Panc1 (cell line): ENCODE measurements at regions not wholly inside any gene's neighbourhood (a gene's known extent, or its start where the extent isn't known, plus 50 kb on each side); places are given as distances from the start of the nearest gene placed in this dataset.

Experiments used
- ATAC-seq: fragments of 200-7000 bp; cut with Tn5 transposase; 2 replicates; pipeline ENCODE4 v1.9.1; 2020; ENCODE audit warnings: mild to moderate bottlenecking, moderate library complexity
- BruUV-seq: library from RNA; stranded (reverse); fragments of 400-500 nt; replicated peaks from 2 replicates; lab custom pipeline; 2021; lab: Mats Ljungman, UMichigan
- CTCF ChIA-PET: fragments of 300-600 bp; sonication (Branson Sonifier 250); formaldehyde crosslinking; loops from one replicate; lab custom pipeline; 2022; ENCODE audit warnings: antibody characterized with exemption; lab: Charles Lee
- POLR2A ChIA-PET: fragments of 300-600 bp; sonication (Branson Sonifier 250); formaldehyde crosslinking; loops from one replicate; lab custom pipeline; 2022; ENCODE audit warnings: antibody characterized with exemption; lab: Charles Lee
- DNase-seq: peaks from one replicate; pipeline ENCODE4 v3.0.0-alpha.2; 2010; ENCODE audit warnings: low read depth, low spot score
- H3K27ac ChIP-seq: 2 replicates; pipeline ENCODE4 v1.5.1; 2011; ENCODE audit warnings: mild to moderate bottlenecking, low read length, inconsistent platforms
- H3K27me3 ChIP-seq: fragments of 200-500 bp; sonication (Bioruptor generic); 2 replicates; pipeline ENCODE4 v1.6.0; 2014; ENCODE audit warnings: low read length, inconsistent platforms; ENCODE audit not compliant: control insufficient read depth, insufficient read depth
- H3K36me3 ChIP-seq: fragments of 200-500 bp; sonication (Bioruptor generic); 2 replicates; pipeline ENCODE4 v1.5.1; 2014; ENCODE audit warnings: inconsistent platforms, mild to moderate bottlenecking, low read length, moderate library complexity; ENCODE audit not compliant: control insufficient read depth, insufficient read depth
- H3K4me1 ChIP-seq: 2 replicates; pipeline ENCODE4 v1.5.1; 2011; ENCODE audit warnings: inconsistent platforms, mild to moderate bottlenecking, low read length, moderate library complexity; ENCODE audit not compliant: control insufficient read depth, insufficient read depth
- H3K4me3 ChIP-seq, 2 experiments: 2 replicates each; pipeline ENCODE4 v1.5.1; 2011 to 2012; ENCODE audit warnings: low read depth in 2 of 2, low read length in 2 of 2, mild to moderate bottlenecking in 2 of 2, inconsistent platforms in 1 of 2, moderate library complexity in 1 of 2
- H3K9me3 ChIP-seq: fragments of 200-500 bp; sonication (Bioruptor generic); 2 replicates; pipeline ENCODE4 v1.5.1; 2014; ENCODE audit warnings: low read depth, mild to moderate bottlenecking, inconsistent platforms, low read length, moderate library complexity; ENCODE audit not compliant: control insufficient read depth, insufficient read depth
- POLR2AphosphoS5 ChIP-seq: IDR thresholded peaks from 2 replicates; pipeline ENCODE4 v1.6.1; 2012; ENCODE audit warnings: mild to moderate bottlenecking, low read depth, low read length, moderate library complexity
- SIN3A ChIP-seq: IDR thresholded peaks from 2 replicates; pipeline ENCODE4 v1.6.1; 2012; ENCODE audit warnings: low read depth, mild to moderate bottlenecking, low read length, moderate library complexity, borderline replicate concordance; ENCODE audit not compliant: insufficient read depth
- TCF7L2 ChIP-seq: IDR thresholded peaks from 2 replicates; pipeline ENCODE4 v1.6.1; 2011; ENCODE audit warnings: mild to moderate bottlenecking, low read depth, low read length, inconsistent platforms
- in situ Hi-C: cut with HindIII; loops from 2 replicates; pipeline ENCODE4 v1.10.0; 2016; ENCODE audit warnings: low sequenced_read_pairs, low pct_unique_long_range_greater_than_20kb
- intact Hi-C: fragments of 100-400 bp; cut with micrococcal nuclease; formaldehyde crosslinking; loops from one replicate; pipeline ENCODE4 v1.10.0; 2022; ENCODE audit not compliant: unreplicated experiment
- TF ChIP-seq, protein P1 (sequence below), 2 experiments: IDR thresholded peaks; 2 replicates each; pipeline ENCODE4 v1.6.1; 2011 to 2012; ENCODE audit warnings: low read depth in 2 of 2, control low read depth in 1 of 2, low read length in 1 of 2, mild to moderate bottlenecking in 1 of 2, moderate library complexity in 1 of 2; ENCODE audit not compliant: insufficient read depth in 1 of 2
- TF ChIP-seq, protein P2 (sequence below): fragments of 450-650 bp; IDR thresholded peaks from 2 replicates; pipeline ENCODE4 v1.5.1; 2017; ENCODE audit warnings: mild to moderate bottlenecking

DNA sequence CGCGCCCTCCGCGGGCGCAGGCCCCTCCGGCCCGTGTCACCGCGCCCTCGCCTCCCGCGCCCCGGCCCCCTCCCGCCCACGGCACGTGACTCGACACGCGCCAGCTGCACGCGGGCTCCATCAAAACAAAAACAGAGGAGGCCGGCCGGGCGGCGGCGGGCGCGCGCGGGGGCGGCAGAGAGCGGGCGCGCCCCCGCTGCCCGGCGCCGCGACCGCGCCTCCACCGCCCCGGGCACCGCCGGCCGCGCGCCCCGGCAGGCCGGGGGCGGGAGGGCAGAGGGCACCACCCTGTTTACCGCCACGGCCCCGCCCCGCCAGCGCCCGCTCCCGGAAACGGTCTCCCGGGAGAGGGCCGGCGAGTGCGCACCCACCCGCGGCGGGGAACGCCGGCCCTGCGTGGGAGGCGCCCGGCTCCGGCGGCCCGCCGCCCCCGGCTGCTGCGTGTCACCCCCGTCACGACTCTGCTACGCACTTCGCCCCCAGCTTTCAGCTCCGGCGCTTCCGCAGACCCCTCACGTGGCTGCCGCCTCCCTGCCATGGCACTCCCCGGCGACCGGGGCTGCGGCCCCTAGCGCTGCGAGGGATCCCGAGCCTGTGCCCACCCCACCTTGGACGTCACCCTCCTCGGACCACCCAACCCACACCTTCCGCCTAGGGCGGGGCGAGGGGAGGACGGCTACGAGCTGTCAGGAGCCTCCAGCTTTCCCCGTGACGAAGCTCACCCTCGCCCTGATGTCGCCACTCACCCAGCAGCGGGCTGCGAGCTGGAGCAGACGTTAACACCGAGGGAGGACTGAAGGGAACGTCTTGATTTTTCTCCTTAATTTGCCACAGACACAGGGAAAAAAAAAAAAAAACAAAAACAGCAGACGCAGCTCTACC, 221.6 kb upstream of the MKLN1 start:
- ATAC-seq (peak; percentile 70), DNase-seq (no peak)
- H3K36me3 ChIP-seq, result no peaks in the 10 kb centered on the region
- in situ Hi-C loops, result no loop called here
- peak overlapping the region; percentile 68 to 94 for H3K4me3 ChIP-seq
- H3K27me3 ChIP-seq, result no peaks in the 10 kb centered on the region
- H3K9me3 ChIP-seq, result no peaks in the 10 kb centered on the region
- intact Hi-C loops, result loop anchor here (5.0 to 10.0 kb wide), 2 partner anchors 196 to 319 kb away; no protein-coding TSS in a partner anchor
- H3K4me1 ChIP-seq, result peaks cover 26% of the 10 kb centered on the region
- POLR2A ChIA-PET, result interaction anchor here (0.7 kb wide), 2 partner anchors 14 to 106 kb away, joined by 7 read pairs; no protein-coding TSS in a partner anchor
- peak overlapping the region; percentile 83 for H3K27ac ChIP-seq
- BruUV-seq, result no TSS peak
- CTCF ChIA-PET, result no interaction called here
- TF ChIP-seq POLR2AphosphoS5 (no peak), SIN3A (peak; percentile 70; the same call in 1 of the 2 replicates)
- TF ChIP-seq, protein P1, sequence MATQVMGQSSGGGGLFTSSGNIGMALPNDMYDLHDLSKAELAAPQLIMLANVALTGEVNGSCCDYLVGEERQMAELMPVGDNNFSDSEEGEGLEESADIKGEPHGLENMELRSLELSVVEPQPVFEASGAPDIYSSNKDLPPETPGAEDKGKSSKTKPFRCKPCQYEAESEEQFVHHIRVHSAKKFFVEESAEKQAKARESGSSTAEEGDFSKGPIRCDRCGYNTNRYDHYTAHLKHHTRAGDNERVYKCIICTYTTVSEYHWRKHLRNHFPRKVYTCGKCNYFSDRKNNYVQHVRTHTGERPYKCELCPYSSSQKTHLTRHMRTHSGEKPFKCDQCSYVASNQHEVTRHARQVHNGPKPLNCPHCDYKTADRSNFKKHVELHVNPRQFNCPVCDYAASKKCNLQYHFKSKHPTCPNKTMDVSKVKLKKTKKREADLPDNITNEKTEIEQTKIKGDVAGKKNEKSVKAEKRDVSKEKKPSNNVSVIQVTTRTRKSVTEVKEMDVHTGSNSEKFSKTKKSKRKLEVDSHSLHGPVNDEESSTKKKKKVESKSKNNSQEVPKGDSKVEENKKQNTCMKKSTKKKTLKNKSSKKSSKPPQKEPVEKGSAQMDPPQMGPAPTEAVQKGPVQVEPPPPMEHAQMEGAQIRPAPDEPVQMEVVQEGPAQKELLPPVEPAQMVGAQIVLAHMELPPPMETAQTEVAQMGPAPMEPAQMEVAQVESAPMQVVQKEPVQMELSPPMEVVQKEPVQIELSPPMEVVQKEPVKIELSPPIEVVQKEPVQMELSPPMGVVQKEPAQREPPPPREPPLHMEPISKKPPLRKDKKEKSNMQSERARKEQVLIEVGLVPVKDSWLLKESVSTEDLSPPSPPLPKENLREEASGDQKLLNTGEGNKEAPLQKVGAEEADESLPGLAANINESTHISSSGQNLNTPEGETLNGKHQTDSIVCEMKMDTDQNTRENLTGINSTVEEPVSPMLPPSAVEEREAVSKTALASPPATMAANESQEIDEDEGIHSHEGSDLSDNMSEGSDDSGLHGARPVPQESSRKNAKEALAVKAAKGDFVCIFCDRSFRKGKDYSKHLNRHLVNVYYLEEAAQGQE (IDR thresholded peaks at IDR 0.05; ENCODE audit: insufficient read depth in 1 of 2, low read depth in 2 of 2, low read length in 1 of 2), result no peak
- TF ChIP-seq, protein P2, sequence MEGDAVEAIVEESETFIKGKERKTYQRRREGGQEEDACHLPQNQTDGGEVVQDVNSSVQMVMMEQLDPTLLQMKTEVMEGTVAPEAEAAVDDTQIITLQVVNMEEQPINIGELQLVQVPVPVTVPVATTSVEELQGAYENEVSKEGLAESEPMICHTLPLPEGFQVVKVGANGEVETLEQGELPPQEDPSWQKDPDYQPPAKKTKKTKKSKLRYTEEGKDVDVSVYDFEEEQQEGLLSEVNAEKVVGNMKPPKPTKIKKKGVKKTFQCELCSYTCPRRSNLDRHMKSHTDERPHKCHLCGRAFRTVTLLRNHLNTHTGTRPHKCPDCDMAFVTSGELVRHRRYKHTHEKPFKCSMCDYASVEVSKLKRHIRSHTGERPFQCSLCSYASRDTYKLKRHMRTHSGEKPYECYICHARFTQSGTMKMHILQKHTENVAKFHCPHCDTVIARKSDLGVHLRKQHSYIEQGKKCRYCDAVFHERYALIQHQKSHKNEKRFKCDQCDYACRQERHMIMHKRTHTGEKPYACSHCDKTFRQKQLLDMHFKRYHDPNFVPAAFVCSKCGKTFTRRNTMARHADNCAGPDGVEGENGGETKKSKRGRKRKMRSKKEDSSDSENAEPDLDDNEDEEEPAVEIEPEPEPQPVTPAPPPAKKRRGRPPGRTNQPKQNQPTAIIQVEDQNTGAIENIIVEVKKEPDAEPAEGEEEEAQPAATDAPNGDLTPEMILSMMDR, result no peak

DNA sequence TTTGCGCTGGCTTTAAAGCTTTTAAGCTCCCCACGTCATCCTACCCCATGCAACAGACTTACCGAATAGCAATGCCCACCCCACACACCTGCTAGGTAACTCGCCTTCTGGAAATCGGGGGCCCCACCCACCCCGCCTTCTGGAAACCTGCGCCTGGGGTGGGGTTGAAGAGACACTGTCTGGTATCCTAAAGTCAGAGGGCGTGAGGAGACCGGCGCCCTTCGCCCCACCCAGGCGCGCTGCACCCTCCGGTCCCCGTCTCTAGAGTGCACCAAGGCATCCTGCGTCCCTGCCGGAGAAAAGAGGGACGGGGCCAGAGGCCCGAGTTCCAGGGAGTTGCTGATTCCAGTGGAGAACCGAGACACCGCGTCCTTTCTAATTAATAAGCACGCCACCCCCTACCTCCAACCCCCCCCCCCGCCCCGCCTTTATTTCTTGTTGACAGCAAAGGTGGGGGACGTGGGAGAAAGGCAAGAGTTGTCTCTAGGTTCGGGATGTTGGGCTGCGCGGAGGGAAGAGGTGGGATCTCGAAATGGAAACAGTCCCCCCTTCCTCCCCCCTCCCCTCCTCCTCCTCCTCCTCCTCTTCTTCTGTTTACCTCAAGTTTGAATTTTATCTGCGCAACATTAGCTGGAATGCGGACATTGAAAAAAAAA, 220.9 kb upstream of the MKLN1 start:
- Histone ChIP-seq H3K4me3 (peak overlapping the region; percentile 68 to 94), H3K27ac (peak overlapping the region; percentile 98), H3K9me3 (no peaks in the 10 kb centered on the region), H3K4me1 (peaks cover 33% of the 10 kb centered on the region), H3K36me3 (no peaks in the 10 kb centered on the region), H3K27me3 (no peaks in the 10 kb centered on the region)
- ChIA-PET POLR2A (interaction anchor here (0.7 kb wide), 2 partner anchors 14 to 107 kb away, joined by 7 read pairs; no protein-coding TSS in a partner anchor), CTCF (interaction anchor here (0.6 kb wide), 1 partner anchor 58 kb away, joined by 3 read pairs; no protein-coding TSS in a partner anchor)
- no TSS peak for BruUV-seq
- in situ Hi-C loops, result no loop called here
- DNase-seq, result no peak
- peak; percentile 16 for ATAC-seq
- intact Hi-C loops, result loop anchor here (5.0 to 10.0 kb wide), 2 partner anchors 195 to 318 kb away; no protein-coding TSS in a partner anchor
- TF ChIP-seq, protein P2, result no peak
- TF ChIP-seq POLR2AphosphoS5 (no peak), SIN3A (no peak), TCF7L2 (no peak)
- TF ChIP-seq, protein P1 (IDR thresholded peaks at IDR 0.05; ENCODE audit: insufficient read depth in 1 of 2, low read depth in 2 of 2, low read length in 1 of 2), result no peak
